DND-41 (cell line): ENCODE measurements at regions not wholly inside any gene's neighbourhood (a gene's known extent, or its start where the extent isn't known, plus 50 kb on each side); places are given as distances from the start of the nearest gene placed in this dataset.
"Not testable (repeated sequence)": the region's sequence is repeated elsewhere in the genome, so short reads cannot be mapped to it uniquely, and the experiment has no call there.

Experiments used
- EZH2 ChIP-seq: IDR thresholded peaks from 3 replicates; pipeline ENCODE4 v1.6.1; 2012; ENCODE audit warnings: borderline replicate concordance, low read depth, mild to moderate bottlenecking, moderate library complexity, low read length, inconsistent platforms; ENCODE audit not compliant: severe bottlenecking
- TF ChIP-seq, protein P1 (sequence below): IDR thresholded peaks from 2 replicates; pipeline ENCODE4 v1.5.1; 2012; ENCODE audit warnings: borderline replicate concordance, low read length, moderate library complexity, mild to moderate bottlenecking; ENCODE audit not compliant: poor library complexity, severe bottlenecking; ENCODE audit errors: extremely low read depth

GRCh38 chr5:86284400-86285190, 333.1 kb upstream of the COX7C start:
- TF ChIP-seq, protein P1, sequence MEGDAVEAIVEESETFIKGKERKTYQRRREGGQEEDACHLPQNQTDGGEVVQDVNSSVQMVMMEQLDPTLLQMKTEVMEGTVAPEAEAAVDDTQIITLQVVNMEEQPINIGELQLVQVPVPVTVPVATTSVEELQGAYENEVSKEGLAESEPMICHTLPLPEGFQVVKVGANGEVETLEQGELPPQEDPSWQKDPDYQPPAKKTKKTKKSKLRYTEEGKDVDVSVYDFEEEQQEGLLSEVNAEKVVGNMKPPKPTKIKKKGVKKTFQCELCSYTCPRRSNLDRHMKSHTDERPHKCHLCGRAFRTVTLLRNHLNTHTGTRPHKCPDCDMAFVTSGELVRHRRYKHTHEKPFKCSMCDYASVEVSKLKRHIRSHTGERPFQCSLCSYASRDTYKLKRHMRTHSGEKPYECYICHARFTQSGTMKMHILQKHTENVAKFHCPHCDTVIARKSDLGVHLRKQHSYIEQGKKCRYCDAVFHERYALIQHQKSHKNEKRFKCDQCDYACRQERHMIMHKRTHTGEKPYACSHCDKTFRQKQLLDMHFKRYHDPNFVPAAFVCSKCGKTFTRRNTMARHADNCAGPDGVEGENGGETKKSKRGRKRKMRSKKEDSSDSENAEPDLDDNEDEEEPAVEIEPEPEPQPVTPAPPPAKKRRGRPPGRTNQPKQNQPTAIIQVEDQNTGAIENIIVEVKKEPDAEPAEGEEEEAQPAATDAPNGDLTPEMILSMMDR: not testable (repeated sequence)
- not testable (repeated sequence) for TF ChIP-seq EZH2
